ENCODE measurements at regions not wholly inside any gene's neighbourhood (a gene's known extent, or its start where the extent isn't known, plus 50 kb on each side); places are given as distances from the start of the nearest gene placed in this dataset.

DNA sequence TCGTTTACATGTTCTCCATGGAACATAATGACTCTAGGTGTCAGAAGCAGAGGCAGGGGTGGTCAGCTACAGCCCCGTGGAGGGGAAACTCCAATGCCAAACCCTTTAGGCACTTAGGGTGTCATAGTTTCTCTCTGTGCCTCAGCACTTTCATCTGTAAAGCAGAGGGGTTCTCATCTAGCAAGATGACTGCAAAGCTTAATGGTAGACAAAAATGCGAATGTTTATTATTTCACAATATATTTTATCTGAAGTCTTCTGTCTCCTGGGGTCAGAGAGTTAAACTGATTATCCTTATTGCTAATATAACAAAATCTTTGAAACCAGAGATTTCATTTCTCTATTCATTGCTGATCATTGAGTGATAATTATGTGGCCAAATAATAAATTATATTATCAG lies 522.5 kb downstream of the TSN start:
- no TSS peak for BruUV-seq (replicated peaks)
- no peak overlapping the region for H3K4me3 ChIP-seq (ENCODE audit: low read depth, low read length)
- no peaks in the 10 kb centered on the region for H3K4me1 ChIP-seq
- H3K27me3 ChIP-seq (replicated peaks; ENCODE audit: control insufficient read depth, insufficient read depth, low read length): no peaks in the 10 kb centered on the region
- Mint-ChIP-seq H3K27me3 (ENCODE audit: insufficient read depth, unreplicated experiment) (peaks cover 7% of the 10 kb centered on the region), H3K9me3 (ENCODE audit: unreplicated experiment) (peaks cover 29% of the 10 kb centered on the region), H3K36me3 (ENCODE audit: insufficient read depth, unreplicated experiment) (no peaks in the 10 kb centered on the region), H3K27ac (ENCODE audit: unreplicated experiment) (no peak overlapping the region), H3K4me1 (ENCODE audit: low read depth, unreplicated experiment) (no peaks in the 10 kb centered on the region), H3K4me3 (ENCODE audit: unreplicated experiment) (no peak overlapping the region)
- intact Hi-C loops (cut with micrococcal nuclease; ENCODE audit: unreplicated experiment): no loop called here
- TF ChIP-seq, protein P1, sequence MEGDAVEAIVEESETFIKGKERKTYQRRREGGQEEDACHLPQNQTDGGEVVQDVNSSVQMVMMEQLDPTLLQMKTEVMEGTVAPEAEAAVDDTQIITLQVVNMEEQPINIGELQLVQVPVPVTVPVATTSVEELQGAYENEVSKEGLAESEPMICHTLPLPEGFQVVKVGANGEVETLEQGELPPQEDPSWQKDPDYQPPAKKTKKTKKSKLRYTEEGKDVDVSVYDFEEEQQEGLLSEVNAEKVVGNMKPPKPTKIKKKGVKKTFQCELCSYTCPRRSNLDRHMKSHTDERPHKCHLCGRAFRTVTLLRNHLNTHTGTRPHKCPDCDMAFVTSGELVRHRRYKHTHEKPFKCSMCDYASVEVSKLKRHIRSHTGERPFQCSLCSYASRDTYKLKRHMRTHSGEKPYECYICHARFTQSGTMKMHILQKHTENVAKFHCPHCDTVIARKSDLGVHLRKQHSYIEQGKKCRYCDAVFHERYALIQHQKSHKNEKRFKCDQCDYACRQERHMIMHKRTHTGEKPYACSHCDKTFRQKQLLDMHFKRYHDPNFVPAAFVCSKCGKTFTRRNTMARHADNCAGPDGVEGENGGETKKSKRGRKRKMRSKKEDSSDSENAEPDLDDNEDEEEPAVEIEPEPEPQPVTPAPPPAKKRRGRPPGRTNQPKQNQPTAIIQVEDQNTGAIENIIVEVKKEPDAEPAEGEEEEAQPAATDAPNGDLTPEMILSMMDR (IDR thresholded peaks at IDR 0.05; ENCODE audit: insufficient read depth in 1 of 2, low read depth in 1 of 2, low read length in 1 of 2, severe bottlenecking in 1 of 2, unreplicated experiment in 1 of 2): no peak
- ChIA-PET CTCF (no interaction called here), POLR2A (no interaction called here)
- no peak for DNase-seq
- H3K36me3 ChIP-seq (ENCODE audit: control insufficient read depth, insufficient read depth, low read length): no peaks in the 10 kb centered on the region
- no peaks in the 10 kb centered on the region for H3K9me3 ChIP-seq

DNA sequence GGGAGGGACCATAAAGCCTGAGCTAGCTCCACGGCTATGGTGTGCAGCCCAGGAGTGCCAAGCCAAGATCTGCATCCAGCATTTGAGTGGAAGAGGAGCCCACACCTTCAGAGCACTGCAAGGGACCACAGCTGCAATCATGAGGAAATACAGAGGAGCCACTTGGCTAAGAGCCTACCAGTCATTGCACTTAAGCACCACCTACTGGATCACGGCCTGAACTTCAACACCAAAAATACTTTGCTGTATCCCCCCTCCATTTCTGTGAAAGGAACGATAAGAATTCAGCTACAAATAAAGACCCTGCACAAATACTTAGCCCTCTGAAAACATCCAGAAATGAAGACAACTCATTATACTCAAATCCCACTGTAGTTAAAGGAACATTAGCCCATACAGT lies 545.3 kb downstream of the TSN start:
- Mint-ChIP-seq H3K27me3 (ENCODE audit: insufficient read depth, unreplicated experiment) (peaks cover 3% of the 10 kb centered on the region), H3K36me3 (ENCODE audit: insufficient read depth, unreplicated experiment) (no peaks in the 10 kb centered on the region), H3K9me3 (ENCODE audit: unreplicated experiment) (peaks cover 38% of the 10 kb centered on the region), H3K4me1 (ENCODE audit: low read depth, unreplicated experiment) (no peaks in the 10 kb centered on the region), H3K4me3 (ENCODE audit: unreplicated experiment) (no peak overlapping the region), H3K27ac (ENCODE audit: unreplicated experiment) (no peak overlapping the region)
- intact Hi-C loops (cut with micrococcal nuclease; ENCODE audit: unreplicated experiment): loop anchor here (2.0 kb wide), 1 partner anchor 326 kb away; no protein-coding TSS in a partner anchor
- no TSS peak for BruUV-seq (replicated peaks)
- H3K36me3 ChIP-seq (ENCODE audit: control insufficient read depth, insufficient read depth, low read length): no peaks in the 10 kb centered on the region
- ChIA-PET CTCF (no interaction called here), POLR2A (no interaction called here)
- TF ChIP-seq, protein P1 (IDR thresholded peaks at IDR 0.05; ENCODE audit: insufficient read depth in 1 of 2, low read depth in 1 of 2, low read length in 1 of 2, severe bottlenecking in 1 of 2, unreplicated experiment in 1 of 2): no peak
- H3K9me3 ChIP-seq: 0 out of 2 replicates have a peak, but pooled peaks cover 2% of the 10 kb centered on the region
- DNase-seq: peak in 1 of 2 experiments; percentile 2
- H3K4me1 ChIP-seq: no peaks in the 10 kb centered on the region
- H3K27me3 ChIP-seq (replicated peaks; ENCODE audit: control insufficient read depth, insufficient read depth, low read length): no peaks in the 10 kb centered on the region
- no peak overlapping the region for H3K4me3 ChIP-seq (ENCODE audit: low read depth, low read length)

DNA sequence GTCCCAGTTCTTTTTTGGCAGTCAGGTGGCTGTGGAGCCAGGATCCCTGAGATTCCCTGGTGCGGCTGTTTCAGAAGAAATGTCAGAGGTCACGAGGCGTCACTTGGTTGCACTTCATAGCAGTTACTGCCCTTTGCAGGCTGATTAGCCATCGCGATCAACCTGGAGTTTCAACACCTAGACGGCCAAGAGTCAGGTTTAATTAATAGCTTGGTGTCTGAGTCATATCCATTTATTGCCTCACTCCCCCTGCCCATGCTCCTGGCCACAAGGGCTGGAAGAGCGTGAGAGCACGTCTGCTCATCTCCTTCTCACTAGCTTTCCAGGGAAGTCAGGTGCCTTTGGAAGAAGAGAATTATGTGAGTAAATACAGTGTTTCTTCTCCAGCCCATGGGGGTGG lies 552.3 kb downstream of the TSN start:
- CTCF ChIA-PET: interaction anchor here (0.7 kb wide), 1 partner anchor 20 kb away, joined by 5 read pairs; no protein-coding TSS in a partner anchor

More for the DNA sequence above, 552.3 kb downstream of the TSN start:
- POLR2A ChIA-PET: no interaction called here
- no peaks in the 10 kb centered on the region for H3K27me3 Mint-ChIP-seq (ENCODE audit: insufficient read depth, unreplicated experiment)
- H3K36me3 Mint-ChIP-seq (ENCODE audit: insufficient read depth, unreplicated experiment): no peaks in the 10 kb centered on the region
- intact Hi-C loops (cut with micrococcal nuclease; ENCODE audit: unreplicated experiment): no loop called here
- no peaks in the 10 kb centered on the region for H3K4me1 Mint-ChIP-seq (ENCODE audit: low read depth, unreplicated experiment)
- Histone ChIP-seq H3K27me3 (replicated peaks; ENCODE audit: control insufficient read depth, insufficient read depth, low read length) (no peaks in the 10 kb centered on the region), H3K4me1 (no peaks in the 10 kb centered on the region), H3K9me3 (0 out of 2 replicates have a peak, but pooled peaks cover 2% of the 10 kb centered on the region), H3K4me3 (ENCODE audit: low read depth, low read length) (no peak overlapping the region), H3K36me3 (ENCODE audit: control insufficient read depth, insufficient read depth, low read length) (no peaks in the 10 kb centered on the region)
- H3K9me3 Mint-ChIP-seq (ENCODE audit: unreplicated experiment): no peaks in the 10 kb centered on the region
- no peak overlapping the region for H3K4me3 Mint-ChIP-seq (ENCODE audit: unreplicated experiment)
- BruUV-seq (replicated peaks): no TSS peak
- no peak overlapping the region for H3K27ac Mint-ChIP-seq (ENCODE audit: unreplicated experiment)
- TF ChIP-seq, protein P1 (IDR thresholded peaks at IDR 0.05; ENCODE audit: insufficient read depth in 1 of 2, low read depth in 1 of 2, low read length in 1 of 2, severe bottlenecking in 1 of 2, unreplicated experiment in 1 of 2): no peak
- no peak for DNase-seq
